Vagina (tissue), 2 donors: ENCODE measurements at regions not wholly inside any gene's neighbourhood (a gene's known extent, or its start where the extent isn't known, plus 50 kb on each side); places are given as distances from the start of the nearest gene placed in this dataset.

ENCODE experiments used
- CTCF ChIP-seq, 3 experiments: fragments of 450-650 bp in 2 of 3; fragments of 200-600 bp in 1 of 3; sonication (generic) in 1 of 3; IDR thresholded peaks; one replicate each; pipeline ENCODE4 v1.5.1; 2017 to 2019; ENCODE audit warnings: antibody characterized with exemption in 3 of 3, mild to moderate bottlenecking in 2 of 3, moderate library complexity in 2 of 3
- POLR2A ChIP-seq, 2 donors: fragments of 450-650 bp; IDR thresholded peaks; one replicate each; pipeline ENCODE4 v1.6.1; 2017; ENCODE audit warnings: antibody characterized with exemption in 2 of 2, mild to moderate bottlenecking in 2 of 2, moderate library complexity in 2 of 2
- POLR2AphosphoS5 ChIP-seq, 2 donors: sonication (generic); formaldehyde crosslinking; IDR thresholded peaks; one replicate each; pipeline ENCODE4 v1.9.0; 2017; ENCODE audit warnings: antibody characterized with exemption in 2 of 2, mild to moderate bottlenecking in 2 of 2, low read depth in 1 of 2; ENCODE audit not compliant: insufficient read depth in 1 of 2

GRCh38 chr3:88617283-88617682 is 467.5 kb downstream of the C3orf38 start:
- TF ChIP-seq POLR2A (IDR thresholded peaks at IDR 0.05), result no peak
- no peak for TF ChIP-seq CTCF (IDR thresholded peaks at IDR 0.05)
- TF ChIP-seq POLR2AphosphoS5 (IDR thresholded peaks at IDR 0.05; ENCODE audit: insufficient read depth in 1 of 2, low read depth in 1 of 2), result no peak
